ENCODE measurements at regions not wholly inside any gene's neighbourhood (a gene's known extent, or its start where the extent isn't known, plus 50 kb on each side); places are given as distances from the start of the nearest gene placed in this dataset.

DNA sequence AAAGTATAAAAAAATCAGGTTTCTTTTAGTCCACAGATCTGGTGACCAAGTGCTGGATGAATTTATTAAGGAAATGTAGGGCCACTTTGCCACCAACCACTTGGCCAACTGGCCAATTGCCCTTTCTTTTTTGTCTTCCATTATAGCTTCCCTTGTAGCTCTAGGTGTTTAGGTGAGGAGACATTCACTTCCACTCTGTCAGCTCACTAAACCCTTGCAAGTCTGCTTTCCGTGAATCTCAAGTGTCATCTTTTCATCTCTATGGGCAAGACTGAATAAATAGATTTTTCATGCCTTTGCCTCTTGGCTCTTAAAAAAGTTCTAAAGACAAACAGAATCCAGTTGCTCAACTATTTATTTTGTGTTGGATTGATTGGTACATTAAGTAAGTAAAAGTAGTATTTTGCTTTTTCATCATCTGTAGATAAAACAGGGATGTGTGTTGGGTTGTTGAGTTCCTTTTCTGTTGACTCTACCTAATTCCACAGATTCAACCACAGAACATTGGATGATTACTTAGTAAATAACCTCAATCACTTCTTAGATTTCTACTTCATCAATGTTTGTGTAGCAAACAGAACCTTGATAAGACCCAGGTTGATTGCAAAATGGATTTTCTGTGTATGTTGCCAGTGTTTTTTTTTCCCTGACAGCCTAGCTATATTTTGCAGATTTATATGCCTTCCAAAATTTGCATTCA lies 68.1 kb upstream of the GRXCR1 start:
- no peaks in the 10 kb centered on the region for H3K27me3 ChIP-seq
- TF ChIP-seq POLR2A (IDR thresholded peaks at IDR 0.05), result no peak
- TF ChIP-seq, protein P1, sequence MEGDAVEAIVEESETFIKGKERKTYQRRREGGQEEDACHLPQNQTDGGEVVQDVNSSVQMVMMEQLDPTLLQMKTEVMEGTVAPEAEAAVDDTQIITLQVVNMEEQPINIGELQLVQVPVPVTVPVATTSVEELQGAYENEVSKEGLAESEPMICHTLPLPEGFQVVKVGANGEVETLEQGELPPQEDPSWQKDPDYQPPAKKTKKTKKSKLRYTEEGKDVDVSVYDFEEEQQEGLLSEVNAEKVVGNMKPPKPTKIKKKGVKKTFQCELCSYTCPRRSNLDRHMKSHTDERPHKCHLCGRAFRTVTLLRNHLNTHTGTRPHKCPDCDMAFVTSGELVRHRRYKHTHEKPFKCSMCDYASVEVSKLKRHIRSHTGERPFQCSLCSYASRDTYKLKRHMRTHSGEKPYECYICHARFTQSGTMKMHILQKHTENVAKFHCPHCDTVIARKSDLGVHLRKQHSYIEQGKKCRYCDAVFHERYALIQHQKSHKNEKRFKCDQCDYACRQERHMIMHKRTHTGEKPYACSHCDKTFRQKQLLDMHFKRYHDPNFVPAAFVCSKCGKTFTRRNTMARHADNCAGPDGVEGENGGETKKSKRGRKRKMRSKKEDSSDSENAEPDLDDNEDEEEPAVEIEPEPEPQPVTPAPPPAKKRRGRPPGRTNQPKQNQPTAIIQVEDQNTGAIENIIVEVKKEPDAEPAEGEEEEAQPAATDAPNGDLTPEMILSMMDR (IDR thresholded peaks at IDR 0.05), result no peak
- H3K36me3 ChIP-seq, result no peaks in the 10 kb centered on the region
- no peaks in the 10 kb centered on the region for H3K9me3 ChIP-seq
- no peak for DNase-seq
- H3K4me1 ChIP-seq, result no peaks in the 10 kb centered on the region
- no peak overlapping the region for H3K4me3 ChIP-seq
- H3K27ac ChIP-seq, result no peak overlapping the region

DNA sequence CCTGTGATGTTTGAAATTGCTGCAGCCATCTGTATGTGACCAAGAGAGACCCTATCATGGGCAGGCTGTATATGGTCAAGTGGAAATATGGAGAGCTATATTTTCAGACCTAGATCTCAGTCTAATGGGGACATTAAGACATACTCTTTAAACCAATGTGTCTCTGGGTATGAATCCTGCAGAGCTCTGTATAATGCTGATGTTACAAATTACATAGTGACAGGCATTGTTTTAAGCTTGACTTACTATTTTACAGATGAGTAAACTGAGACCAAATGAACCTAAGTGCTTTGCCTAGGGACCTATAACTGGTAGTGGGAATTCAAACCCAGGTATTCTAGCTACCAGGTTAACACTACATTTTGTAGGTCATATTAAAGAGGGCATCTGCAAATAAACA lies 71.3 kb upstream of the GRXCR1 start:
- H3K27me3 ChIP-seq, result no peaks in the 10 kb centered on the region
- no peak for DNase-seq
- no peaks in the 10 kb centered on the region for H3K4me1 ChIP-seq
- H3K27ac ChIP-seq, result no peak overlapping the region
- no peaks in the 10 kb centered on the region for H3K36me3 ChIP-seq
- H3K4me3 ChIP-seq, result no peak overlapping the region
- H3K9me3 ChIP-seq, result no peaks in the 10 kb centered on the region
- TF ChIP-seq POLR2A (IDR thresholded peaks at IDR 0.05), result no peak
- TF ChIP-seq, protein P1 (IDR thresholded peaks at IDR 0.05), result no peak

DNA sequence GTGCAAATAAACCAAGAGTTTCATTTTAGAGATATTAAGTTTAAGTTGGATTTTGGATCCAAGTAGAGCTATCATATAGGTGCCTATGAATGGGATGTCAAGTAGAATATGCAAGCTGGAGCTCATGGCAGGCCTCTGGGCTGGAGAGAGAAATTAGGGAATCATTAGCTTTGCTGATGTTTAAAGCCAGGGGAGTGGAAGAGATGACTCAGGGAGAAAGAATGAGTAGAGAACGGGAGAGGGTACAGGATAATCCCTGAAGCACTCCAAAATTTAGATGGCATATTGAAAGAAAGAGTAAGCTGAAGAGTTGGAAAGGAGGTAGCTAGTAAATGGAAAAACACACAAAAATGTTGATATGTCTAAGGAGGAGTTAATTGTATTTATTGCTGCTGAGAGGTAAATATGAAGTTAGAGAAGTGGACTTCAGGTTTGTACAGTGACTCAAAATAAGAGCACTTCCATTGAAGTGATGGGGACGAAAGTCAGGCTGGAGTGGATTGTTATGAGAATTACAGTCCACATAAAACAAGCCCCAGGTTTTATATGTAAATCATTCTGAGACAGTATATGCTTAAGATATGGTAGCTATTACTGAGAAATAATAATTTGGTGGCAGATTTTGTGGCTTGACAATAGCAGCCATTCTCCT lies 72.5 kb upstream of the GRXCR1 start:
- no peak overlapping the region for H3K4me3 ChIP-seq
- TF ChIP-seq, protein P1 (IDR thresholded peaks at IDR 0.05), result no peak
- TF ChIP-seq POLR2A (IDR thresholded peaks at IDR 0.05), result no peak
- DNase-seq, result no peak
- H3K36me3 ChIP-seq, result no peaks in the 10 kb centered on the region
- no peaks in the 10 kb centered on the region for H3K4me1 ChIP-seq
- H3K9me3 ChIP-seq, result no peaks in the 10 kb centered on the region
- no peak overlapping the region for H3K27ac ChIP-seq
- H3K27me3 ChIP-seq, result no peaks in the 10 kb centered on the region

DNA sequence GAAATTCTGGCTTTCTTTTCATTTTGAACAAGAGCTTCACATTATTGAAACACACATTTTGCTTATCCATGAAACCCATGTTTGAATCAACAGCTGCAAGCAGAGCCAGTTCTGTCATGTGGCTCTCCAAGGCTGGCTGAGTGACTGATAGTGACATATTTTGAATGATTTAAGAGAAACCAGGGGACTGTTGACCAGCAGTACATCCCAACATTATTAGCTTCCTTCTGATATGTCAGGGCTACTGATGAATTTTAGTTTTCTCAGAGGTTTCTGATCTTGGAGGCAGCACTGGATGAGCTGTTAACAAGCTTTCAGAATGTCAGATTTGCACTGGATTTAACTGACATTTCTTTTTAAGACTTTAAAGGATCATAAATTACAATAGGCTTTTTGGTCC lies 74.6 kb upstream of the GRXCR1 start:
- DNase-seq, result no peak
- no peak for TF ChIP-seq POLR2A (IDR thresholded peaks at IDR 0.05)
- TF ChIP-seq, protein P1 (IDR thresholded peaks at IDR 0.05), result no peak
- no peak overlapping the region for H3K27ac ChIP-seq
- H3K36me3 ChIP-seq, result no peaks in the 10 kb centered on the region
- H3K9me3 ChIP-seq, result no peaks in the 10 kb centered on the region
- no peak overlapping the region for H3K4me3 ChIP-seq
- no peaks in the 10 kb centered on the region for H3K27me3 ChIP-seq
- no peaks in the 10 kb centered on the region for H3K4me1 ChIP-seq

DNA sequence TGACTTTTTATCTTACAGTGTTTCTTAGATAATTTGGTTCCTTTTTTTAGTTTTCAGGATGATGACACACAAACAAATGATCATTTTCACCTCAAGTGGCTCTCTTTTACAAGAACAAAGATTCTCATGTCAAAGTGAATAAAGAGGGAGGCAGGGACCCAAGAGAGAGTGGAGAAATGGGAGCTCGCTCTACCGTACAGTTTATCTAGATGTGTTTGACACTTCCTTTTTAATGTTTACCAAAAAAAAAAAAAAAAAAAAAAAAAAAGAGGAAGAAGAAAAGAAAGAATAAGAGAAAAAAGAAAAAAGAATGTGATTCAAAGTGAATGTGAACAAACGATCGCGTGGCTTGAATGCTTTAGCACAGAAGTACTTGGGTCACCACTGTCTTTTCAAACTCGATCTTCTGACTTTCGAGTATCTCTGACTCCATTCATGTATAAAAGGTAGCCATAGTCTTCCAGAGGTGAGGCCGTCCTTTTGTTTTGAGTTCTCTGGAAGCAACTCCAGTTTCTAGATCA lies 75.6 kb upstream of the GRXCR1 start:
- TF ChIP-seq, protein P1 (IDR thresholded peaks at IDR 0.05), result no peak
- TF ChIP-seq POLR2A (IDR thresholded peaks at IDR 0.05), result no peak
- no peak for DNase-seq
- Histone ChIP-seq H3K36me3 (no peaks in the 10 kb centered on the region), H3K27ac (no peak overlapping the region), H3K27me3 (no peaks in the 10 kb centered on the region), H3K4me1 (no peaks in the 10 kb centered on the region), H3K4me3 (no peak overlapping the region), H3K9me3 (no peaks in the 10 kb centered on the region)

Measured in Peyer's patch (tissue), 4 donors.